OCI-LY3 (cell line): ENCODE measurements at regions not wholly inside any gene's neighbourhood (a gene's known extent, or its start where the extent isn't known, plus 50 kb on each side); places are given as distances from the start of the nearest gene placed in this dataset.

Source experiments
- H2AFZ ChIP-seq: fragments of 200-600, 300-600 bp; shearing (Covaris generic); 2 replicates; pipeline ENCODE4 v1.6.0; 2014; ENCODE audit warnings: antibody characterized with exemption, low read depth, low read length
- H3K27ac ChIP-seq: fragments of 200-600, 300-600 bp; sonication (generic); 2 replicates; pipeline ENCODE4 v1.5.1; 2014; ENCODE audit warnings: mild to moderate bottlenecking, low read length, moderate library complexity, mixed read lengths
- H3K27me3 ChIP-seq: fragments of 200-600, 300-600 bp; sonication (generic); 2 replicates; pipeline ENCODE4 v1.6.1; 2014; ENCODE audit warnings: low read depth, low read length, mixed read lengths
- H3K36me3 ChIP-seq: fragments of 200-600, 300-600 bp; sonication (generic); replicated peaks from 2 replicates; pipeline ENCODE3; 2014; ENCODE audit warnings: low read depth, low read length, mixed read lengths
- H3K4me1 ChIP-seq: fragments of 300-600, 200-600 bp; sonication (generic); 2 replicates; pipeline ENCODE4 v1.6.1; 2014; ENCODE audit warnings: low read length, mixed read lengths
- H3K4me2 ChIP-seq: fragments of 200-600, 300-600 bp; sonication (generic); 2 replicates; pipeline ENCODE4 v1.6.1; 2014; ENCODE audit warnings: low read length, mixed read lengths
- H3K4me3 ChIP-seq: fragments of 300-600, 200-600 bp; sonication (generic); 2 replicates; pipeline ENCODE4 v1.5.1; 2014; ENCODE audit warnings: antibody characterized with exemption, mild to moderate bottlenecking, low read length, moderate library complexity
- H3K79me2 ChIP-seq: fragments of 300-600, 200-600 bp; shearing (Covaris generic); 2 replicates; pipeline ENCODE4 v1.6.1; 2014; ENCODE audit warnings: mild to moderate bottlenecking, low read length, mixed read lengths
- H3K9ac ChIP-seq: fragments of 300-600, 200-600 bp; shearing (Covaris generic); 2 replicates; pipeline ENCODE4 v1.6.0; 2014; ENCODE audit warnings: mild to moderate bottlenecking, low read length, moderate library complexity
- H3K9me3 ChIP-seq: fragments of 200-600, 300-600 bp; shearing (Covaris generic); 2 replicates; pipeline ENCODE4 v1.6.1; 2014; ENCODE audit warnings: low read length, mixed read lengths; ENCODE audit not compliant: insufficient read depth
- H4K20me1 ChIP-seq: fragments of 200-600, 300-600 bp; sonication (generic); 2 replicates; pipeline ENCODE4 v1.6.1; 2016; ENCODE audit warnings: low read length, mixed read lengths; ENCODE audit not compliant: insufficient read depth
- CTCF ChIP-seq: fragments of 200-600, 300-600 bp; sonication (generic); IDR thresholded peaks from 2 replicates; pipeline ENCODE4 v1.5.1; 2014; ENCODE audit warnings: antibody characterized with exemption, low read length, low read depth
- EZH2phosphoT487 ChIP-seq: fragments of 200-600 bp; shearing (Covaris generic); IDR thresholded peaks from 2 replicates; pipeline ENCODE4 v1.6.1; 2018; ENCODE audit warnings: antibody characterized with exemption, mixed run types, low read depth

GRCh38 chr4:78682070-78682469 lies 94.1 kb upstream of the BMP2K start:
- H3K9me3 ChIP-seq: no peaks in the 10 kb centered on the region
- H4K20me1 ChIP-seq: no peaks in the 10 kb centered on the region
- H3K4me2 ChIP-seq: no peak overlapping the region
- H3K36me3 ChIP-seq: no peaks in the 10 kb centered on the region
- no peak for TF ChIP-seq CTCF
- no peak for TF ChIP-seq EZH2phosphoT487
- H3K79me2 ChIP-seq: no peaks in the 10 kb centered on the region
- H3K27ac ChIP-seq: no peak overlapping the region
- H3K4me1 ChIP-seq: peaks cover 3% of the 10 kb centered on the region; the same call in 1 of the 2 replicates
- H2AFZ ChIP-seq: no peak overlapping the region
- H3K4me3 ChIP-seq: no peak overlapping the region
- H3K27me3 ChIP-seq: no peaks in the 10 kb centered on the region
- no peak overlapping the region for H3K9ac ChIP-seq

GRCh38 chr4:78683352-78683751 lies 92.8 kb upstream of the BMP2K start:
- TF ChIP-seq EZH2phosphoT487 (no peak), CTCF (no peak)

GRCh38 chr4:78684325-78685079 lies 91.6 kb upstream of the BMP2K start:
- no peaks in the 10 kb centered on the region for H3K27me3 ChIP-seq
- no peak overlapping the region for H3K4me2 ChIP-seq
- TF ChIP-seq CTCF (no peak), EZH2phosphoT487 (no peak)
- H3K9ac ChIP-seq: no peak overlapping the region
- H3K4me1 ChIP-seq: peaks cover 3% of the 10 kb centered on the region; the same call in 1 of the 2 replicates
- no peaks in the 10 kb centered on the region for H3K9me3 ChIP-seq
- no peaks in the 10 kb centered on the region for H3K36me3 ChIP-seq
- no peaks in the 10 kb centered on the region for H3K79me2 ChIP-seq
- H3K27ac ChIP-seq: no peak overlapping the region
- no peaks in the 10 kb centered on the region for H4K20me1 ChIP-seq
- H3K4me3 ChIP-seq: no peak overlapping the region
- no peak overlapping the region for H2AFZ ChIP-seq

More at GRCh38 chr4:78683352-78683751, 92.8 kb upstream of the BMP2K start:
- no peak overlapping the region for H3K4me2 ChIP-seq
- no peak overlapping the region for H3K4me3 ChIP-seq
- H3K79me2 ChIP-seq: no peaks in the 10 kb centered on the region
- H3K9me3 ChIP-seq: no peaks in the 10 kb centered on the region
- no peak overlapping the region for H3K27ac ChIP-seq
- no peaks in the 10 kb centered on the region for H3K36me3 ChIP-seq
- H3K4me1 ChIP-seq: peaks cover 3% of the 10 kb centered on the region; the same call in 1 of the 2 replicates
- no peaks in the 10 kb centered on the region for H4K20me1 ChIP-seq
- H3K9ac ChIP-seq: no peak overlapping the region
- H3K27me3 ChIP-seq: no peaks in the 10 kb centered on the region
- H2AFZ ChIP-seq: no peak overlapping the region

GRCh38 chr4:78687818-78688217 lies 88.3 kb upstream of the BMP2K start:
- H3K36me3 ChIP-seq: no peaks in the 10 kb centered on the region
- H3K4me2 ChIP-seq: no peak overlapping the region
- TF ChIP-seq EZH2phosphoT487 (no peak), CTCF (no peak)
- no peaks in the 10 kb centered on the region for H3K27me3 ChIP-seq
- H3K27ac ChIP-seq: no peak overlapping the region
- no peaks in the 10 kb centered on the region for H3K79me2 ChIP-seq
- H3K4me1 ChIP-seq: peaks cover 21% of the 10 kb centered on the region
- no peak overlapping the region for H3K4me3 ChIP-seq
- H4K20me1 ChIP-seq: no peaks in the 10 kb centered on the region
- H3K9me3 ChIP-seq: no peaks in the 10 kb centered on the region
- no peak overlapping the region for H3K9ac ChIP-seq
- H2AFZ ChIP-seq: no peak overlapping the region
